ENCODE measurements at regions not wholly inside any gene's neighbourhood (a gene's known extent, or its start where the extent isn't known, plus 50 kb on each side); places are given as distances from the start of the nearest gene placed in this dataset.

DNA sequence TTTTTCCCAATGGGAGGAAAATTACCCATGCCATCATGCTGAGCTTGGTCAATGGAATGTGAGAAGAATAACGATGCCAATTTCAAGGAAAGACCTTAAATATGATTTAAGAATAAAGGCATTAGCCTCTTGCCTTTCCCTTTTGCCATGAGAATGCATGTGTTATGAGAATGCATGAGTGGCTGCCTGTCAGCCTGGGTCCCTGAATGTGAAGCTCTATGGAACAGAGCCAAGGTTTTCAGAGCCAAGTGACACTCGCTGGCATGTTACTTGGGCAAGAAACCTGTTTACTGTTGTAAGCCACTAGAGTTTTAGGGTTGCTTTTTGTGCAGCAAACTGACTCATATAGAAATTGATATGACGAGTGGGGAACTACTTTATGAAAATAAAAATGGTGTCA, 75.7 kb downstream of the JRKL start:
- H3K4me3 ChIP-seq (ENCODE audit: low read depth, low read length), result no peak overlapping the region
- DNase-seq (ENCODE audit: low read depth), result no peak
- TF ChIP-seq, protein P1, sequence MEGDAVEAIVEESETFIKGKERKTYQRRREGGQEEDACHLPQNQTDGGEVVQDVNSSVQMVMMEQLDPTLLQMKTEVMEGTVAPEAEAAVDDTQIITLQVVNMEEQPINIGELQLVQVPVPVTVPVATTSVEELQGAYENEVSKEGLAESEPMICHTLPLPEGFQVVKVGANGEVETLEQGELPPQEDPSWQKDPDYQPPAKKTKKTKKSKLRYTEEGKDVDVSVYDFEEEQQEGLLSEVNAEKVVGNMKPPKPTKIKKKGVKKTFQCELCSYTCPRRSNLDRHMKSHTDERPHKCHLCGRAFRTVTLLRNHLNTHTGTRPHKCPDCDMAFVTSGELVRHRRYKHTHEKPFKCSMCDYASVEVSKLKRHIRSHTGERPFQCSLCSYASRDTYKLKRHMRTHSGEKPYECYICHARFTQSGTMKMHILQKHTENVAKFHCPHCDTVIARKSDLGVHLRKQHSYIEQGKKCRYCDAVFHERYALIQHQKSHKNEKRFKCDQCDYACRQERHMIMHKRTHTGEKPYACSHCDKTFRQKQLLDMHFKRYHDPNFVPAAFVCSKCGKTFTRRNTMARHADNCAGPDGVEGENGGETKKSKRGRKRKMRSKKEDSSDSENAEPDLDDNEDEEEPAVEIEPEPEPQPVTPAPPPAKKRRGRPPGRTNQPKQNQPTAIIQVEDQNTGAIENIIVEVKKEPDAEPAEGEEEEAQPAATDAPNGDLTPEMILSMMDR (conservative IDR thresholded peaks at IDR 0.05; ENCODE audit: low read depth, low read length), result no peak

DNA sequence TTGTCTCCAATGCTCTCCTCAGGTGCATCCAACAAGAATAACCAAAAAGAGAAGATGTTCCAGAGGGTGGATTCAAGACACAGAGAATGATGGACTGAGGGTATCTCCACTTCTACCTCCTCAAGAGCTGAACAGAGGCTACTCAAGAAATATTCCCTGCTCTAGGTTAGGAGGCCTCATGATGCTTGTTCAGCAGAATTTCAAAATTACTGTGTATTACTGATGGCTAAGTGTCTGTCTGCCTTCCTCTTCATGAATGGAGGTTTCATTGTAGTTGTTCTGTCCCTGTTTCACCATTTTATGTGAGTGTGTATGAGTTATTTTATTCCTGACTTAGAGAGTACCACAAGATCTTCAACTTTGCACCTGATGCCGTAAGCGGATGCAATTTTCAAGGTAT, 76.8 kb downstream of the JRKL start:
- H3K4me3 ChIP-seq (ENCODE audit: low read depth, low read length), result no peak overlapping the region
- TF ChIP-seq, protein P1 (conservative IDR thresholded peaks at IDR 0.05; ENCODE audit: low read depth, low read length), result no peak
- DNase-seq (ENCODE audit: low read depth), result no peak

DNA sequence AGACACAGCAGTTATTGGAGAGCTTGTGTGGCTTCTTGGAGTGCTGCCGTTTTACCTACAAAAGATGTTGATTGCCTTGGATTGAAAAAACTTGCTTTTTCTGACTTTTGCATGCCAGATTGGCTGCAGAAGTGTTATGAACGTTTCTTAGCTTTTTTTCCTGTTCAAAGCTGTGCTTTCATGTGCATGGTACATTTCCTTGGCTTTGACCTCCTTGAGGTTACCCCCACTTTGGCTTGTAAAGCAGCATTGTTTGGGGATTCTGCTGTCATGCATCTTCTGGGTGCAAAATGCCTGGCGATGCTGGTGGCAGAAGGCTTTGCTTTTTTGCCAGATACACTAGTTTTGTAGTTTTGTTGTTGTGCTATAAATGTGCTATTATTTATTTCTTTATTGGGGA, 80.0 kb downstream of the JRKL start:
- no peak for DNase-seq (ENCODE audit: low read depth)
- TF ChIP-seq, protein P1 (conservative IDR thresholded peaks at IDR 0.05; ENCODE audit: low read depth, low read length), result no peak
- H3K4me3 ChIP-seq (ENCODE audit: low read depth, low read length), result no peak overlapping the region

DNA sequence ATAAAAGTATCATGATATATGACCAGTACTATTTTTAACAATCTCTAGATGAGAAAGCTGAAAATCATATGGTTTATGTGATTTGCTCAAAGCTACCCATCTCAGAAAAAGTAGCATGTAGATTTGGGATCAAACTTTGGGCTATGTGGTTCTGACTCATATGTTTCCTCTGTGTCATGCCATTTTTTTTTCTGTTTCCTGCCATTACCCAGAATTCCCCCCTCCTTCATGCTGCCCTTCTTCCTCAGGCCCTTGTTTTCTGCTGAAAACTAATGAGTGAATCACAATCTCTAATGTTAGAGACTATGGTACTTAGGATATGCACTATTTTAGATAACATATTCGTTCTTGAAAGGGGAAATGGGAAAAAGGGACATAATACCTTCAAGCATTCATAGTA, 80.7 kb downstream of the JRKL start:
- TF ChIP-seq, protein P1 (conservative IDR thresholded peaks at IDR 0.05; ENCODE audit: low read depth, low read length), result no peak
- H3K4me3 ChIP-seq (ENCODE audit: low read depth, low read length), result no peak overlapping the region
- DNase-seq (ENCODE audit: low read depth), result no peak

DNA sequence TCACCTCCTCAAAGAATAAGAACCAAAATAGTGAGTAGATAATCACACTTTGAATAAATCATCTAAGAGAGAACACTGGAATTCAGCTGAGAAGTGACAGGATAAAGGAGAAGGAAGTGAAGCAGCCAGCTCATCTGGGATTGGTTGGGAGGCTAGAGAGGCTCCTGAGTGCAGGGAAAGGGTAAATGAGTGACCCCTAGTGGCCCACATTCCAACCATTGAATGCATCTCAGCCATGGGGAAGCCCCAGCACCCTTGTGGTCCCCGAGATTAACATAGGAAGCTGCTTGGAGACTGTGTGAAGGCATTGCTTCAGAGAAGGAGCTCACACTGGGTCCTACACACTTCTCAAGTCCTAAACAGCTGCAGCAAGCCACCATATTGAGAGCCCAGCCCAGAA, 82.3 kb downstream of the JRKL start:
- TF ChIP-seq, protein P1 (conservative IDR thresholded peaks at IDR 0.05; ENCODE audit: low read depth, low read length), result no peak

DNA sequence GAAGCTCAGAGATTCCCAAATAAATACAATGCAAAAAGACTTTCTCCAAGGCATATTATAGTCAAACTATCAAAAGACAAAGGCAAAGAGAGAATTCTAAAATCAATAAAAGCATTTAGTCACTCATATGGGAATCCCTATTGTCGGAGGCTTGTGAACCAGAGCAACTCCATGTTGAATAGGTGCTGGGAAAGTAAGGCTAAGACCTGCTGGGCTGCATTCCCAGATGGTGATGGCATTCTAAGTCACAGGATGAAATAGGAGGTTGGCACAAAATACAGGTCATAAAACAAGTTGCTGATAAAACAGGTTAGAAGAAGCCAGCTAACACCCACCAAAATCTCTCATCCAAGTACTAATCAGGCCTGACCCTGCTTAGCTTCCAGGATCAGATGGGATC, 84.5 kb downstream of the JRKL start:
- no peak overlapping the region for H3K4me3 ChIP-seq (ENCODE audit: low read depth, low read length)
- no peak for DNase-seq (ENCODE audit: low read depth)
- TF ChIP-seq, protein P1 (conservative IDR thresholded peaks at IDR 0.05; ENCODE audit: low read depth, low read length), result no peak

More for the DNA sequence above, 82.3 kb downstream of the JRKL start:
- no peak overlapping the region for H3K4me3 ChIP-seq (ENCODE audit: low read depth, low read length)
- DNase-seq (ENCODE audit: low read depth), result no peak

DNA sequence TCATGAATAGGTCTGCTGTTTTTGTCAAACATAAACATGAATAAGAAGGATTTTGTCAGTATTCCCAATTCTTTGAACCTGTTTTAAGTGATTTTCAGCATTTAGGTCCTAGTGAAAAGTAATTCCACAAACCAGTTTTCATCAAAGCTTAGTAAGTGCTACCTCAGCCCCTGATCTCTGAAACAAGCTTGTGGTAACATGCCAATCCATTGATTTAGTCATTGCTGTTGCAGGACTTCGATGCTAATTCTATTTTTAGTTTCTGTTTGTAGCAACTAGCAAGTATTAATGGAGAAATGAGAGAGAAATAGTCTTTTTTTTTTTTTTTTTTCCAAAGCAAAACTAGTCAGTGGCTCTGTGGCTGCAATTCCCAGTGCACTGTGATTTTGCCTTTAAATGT, 91.4 kb downstream of the JRKL start:
- no peak overlapping the region for H3K4me3 ChIP-seq (ENCODE audit: low read depth, low read length)
- TF ChIP-seq, protein P1 (conservative IDR thresholded peaks at IDR 0.05; ENCODE audit: low read depth, low read length), result no peak
- no peak for DNase-seq (ENCODE audit: low read depth)
